Posterior cingulate gyrus (tissue), 11 donors: ENCODE measurements at regions not wholly inside any gene's neighbourhood (a gene's known extent, or its start where the extent isn't known, plus 50 kb on each side); places are given as distances from the start of the nearest gene placed in this dataset.

Experiments used
- DNase-seq, 10 donors: peaks; one replicate each; pipeline versions ENCODE4 v3.0.0 to v3.0.0-alpha.2; 2020 to 2021; ENCODE audit warnings: mixed read lengths in 3 of 10
- intact Hi-C: fragments of 100-400 bp; cut with DNase I; formaldehyde crosslinking; loops from one replicate; pipeline ENCODE4 v1.15.1; 2023

DNA sequence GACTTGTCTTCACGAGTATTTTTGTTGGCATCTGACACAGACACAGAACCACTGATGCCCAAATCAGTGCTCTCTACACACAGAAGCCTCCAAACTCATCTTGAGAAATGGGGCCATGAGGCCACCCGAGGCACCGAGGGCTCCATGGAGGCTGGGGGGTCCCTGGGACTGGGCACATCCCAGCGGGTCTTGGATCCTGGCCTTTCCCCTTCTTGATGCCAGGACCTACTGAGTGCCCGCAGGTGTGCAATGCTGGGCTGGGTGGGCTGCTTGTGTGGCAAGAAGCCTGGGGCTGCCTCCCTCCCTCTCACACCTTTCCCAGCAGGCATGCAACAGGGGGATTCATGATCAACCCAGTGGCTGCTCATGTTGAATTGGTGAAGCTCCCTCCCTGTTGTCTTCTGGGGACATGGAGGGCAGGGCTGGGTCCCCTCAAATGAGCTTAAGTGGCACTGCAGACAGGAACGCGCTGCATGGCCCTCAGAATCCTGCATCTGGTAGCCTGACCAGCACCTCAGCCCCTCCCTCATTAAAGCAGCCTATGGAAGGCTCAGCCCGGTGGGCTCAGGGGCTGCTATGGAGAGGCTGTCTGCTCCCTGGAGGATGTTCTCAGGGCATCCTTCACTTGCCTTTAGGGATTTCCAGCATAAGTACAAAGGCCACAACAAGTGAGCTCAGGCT is 63.7 kb upstream of the SIMC1 start:
- DNase-seq: no peak
- intact Hi-C loops: no loop called here

DNA sequence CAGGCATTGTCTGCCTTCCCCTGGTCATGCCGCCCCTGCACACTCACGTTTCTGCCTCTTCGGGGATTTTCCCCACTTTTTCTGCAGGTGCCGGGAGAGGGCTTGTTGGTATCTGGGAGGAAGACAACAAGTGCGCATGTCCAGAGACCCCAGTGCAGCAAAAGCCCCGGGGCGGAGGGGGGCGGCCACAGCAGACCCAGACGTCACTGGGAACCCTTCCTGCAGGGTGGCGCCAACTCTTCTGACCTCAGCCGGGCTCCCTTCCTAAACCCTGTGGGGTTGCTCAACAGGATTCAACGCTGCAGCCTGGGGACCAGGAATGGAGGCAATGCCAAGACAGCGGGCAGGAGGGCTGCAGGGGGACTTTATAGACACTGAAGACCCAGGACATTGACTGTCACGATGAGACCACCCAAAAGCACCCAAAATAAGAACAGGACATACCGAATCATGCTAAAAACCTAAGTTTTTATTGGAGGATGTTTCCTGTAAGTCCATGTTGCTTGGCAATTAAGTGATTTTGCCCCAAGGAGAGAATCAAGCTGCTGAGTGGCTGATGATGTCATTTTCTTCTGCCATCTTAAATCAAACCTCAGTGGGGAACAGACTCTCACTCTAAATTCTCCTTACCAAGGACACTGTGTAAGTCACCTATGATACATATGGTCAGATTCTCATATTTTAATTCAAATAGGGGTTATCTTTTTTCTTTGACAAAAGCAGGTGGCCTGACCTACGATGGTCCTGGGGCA is 62.9 kb upstream of the SIMC1 start:
- intact Hi-C loops: no loop called here
- no peak for DNase-seq

DNA sequence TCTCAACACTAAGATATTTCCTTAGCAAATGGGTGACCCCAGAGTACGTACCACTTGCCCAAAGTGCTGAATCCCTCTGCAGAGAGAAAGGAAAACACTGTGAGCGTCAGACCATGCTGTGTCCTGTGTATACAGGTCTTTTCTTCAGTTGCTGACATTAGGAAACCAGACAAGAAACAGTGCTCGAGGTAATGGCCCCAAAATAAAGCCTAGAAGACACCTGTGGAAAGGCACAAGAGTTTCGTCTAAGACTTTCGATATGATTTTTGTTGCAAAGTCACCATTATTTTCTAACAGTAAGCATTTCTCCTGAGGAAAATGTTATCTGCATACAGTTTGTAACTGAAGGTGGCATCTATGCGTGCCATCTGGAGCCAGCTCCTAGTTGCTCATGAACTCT is 62.0 kb upstream of the SIMC1 start:
- no peak for DNase-seq
- intact Hi-C loops: no loop called here

DNA sequence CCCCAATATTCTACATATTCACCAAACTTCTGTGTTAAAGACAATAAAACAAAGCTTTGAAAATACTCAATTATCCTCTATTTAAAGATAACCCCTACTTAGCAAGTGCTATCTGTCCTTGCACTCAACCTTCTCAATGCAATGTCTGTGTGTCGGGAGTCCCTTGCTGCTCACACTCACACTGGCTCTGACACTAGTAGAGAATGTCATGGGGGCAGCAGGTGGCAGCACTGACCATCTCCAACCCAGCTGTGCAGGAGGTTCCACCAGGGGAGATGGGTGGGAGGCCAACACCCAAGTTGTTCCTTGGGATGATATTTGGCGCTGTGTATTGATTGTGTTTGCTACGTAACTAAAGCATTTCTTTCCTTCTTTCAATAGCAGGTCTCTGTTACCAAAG is 59.4 kb upstream of the SIMC1 start:
- intact Hi-C loops: no loop called here

DNA sequence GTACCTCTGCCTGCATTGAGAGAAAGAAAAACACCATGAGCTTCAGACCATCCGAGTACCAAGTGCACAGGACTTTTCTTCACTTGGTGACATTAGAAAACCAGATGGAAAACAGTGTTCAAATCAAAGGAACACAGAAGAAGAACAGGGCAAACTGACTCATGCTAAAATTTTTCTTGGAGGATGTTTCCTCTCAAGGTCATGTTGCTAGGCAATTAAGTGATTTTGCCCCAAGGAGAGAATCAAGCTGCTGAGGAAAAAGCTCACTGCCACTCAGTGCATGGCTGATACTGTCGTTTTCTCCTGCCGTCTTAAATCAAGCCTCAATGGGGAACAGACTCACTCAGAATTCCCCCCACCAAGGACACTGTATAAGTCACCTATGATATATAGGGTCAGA is 57.9 kb upstream of the SIMC1 start:
- DNase-seq: no peak
- intact Hi-C loops: no loop called here

More for the DNA sequence above, 59.4 kb upstream of the SIMC1 start:
- no peak for DNase-seq

DNA sequence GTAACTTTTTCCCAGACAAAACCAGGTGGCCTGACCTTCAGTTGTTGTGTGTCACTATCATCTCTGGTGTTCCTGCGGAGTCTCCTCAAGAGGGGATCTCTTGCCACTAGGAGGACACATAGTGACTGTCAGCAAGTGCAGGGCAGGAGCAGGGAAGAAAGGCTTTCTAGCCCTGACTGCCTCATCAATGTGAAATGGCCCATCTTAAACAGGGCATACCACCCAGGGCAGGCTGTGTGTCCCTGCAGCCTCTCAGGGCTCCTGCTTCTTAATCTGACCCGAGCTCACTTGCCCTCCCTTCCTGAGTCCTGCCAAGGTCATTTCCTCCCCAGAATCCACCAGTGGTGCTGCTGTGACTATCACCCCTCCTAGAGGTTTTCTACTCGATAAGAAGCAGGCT is 57.4 kb upstream of the SIMC1 start:
- intact Hi-C loops: no loop called here
- DNase-seq: no peak

DNA sequence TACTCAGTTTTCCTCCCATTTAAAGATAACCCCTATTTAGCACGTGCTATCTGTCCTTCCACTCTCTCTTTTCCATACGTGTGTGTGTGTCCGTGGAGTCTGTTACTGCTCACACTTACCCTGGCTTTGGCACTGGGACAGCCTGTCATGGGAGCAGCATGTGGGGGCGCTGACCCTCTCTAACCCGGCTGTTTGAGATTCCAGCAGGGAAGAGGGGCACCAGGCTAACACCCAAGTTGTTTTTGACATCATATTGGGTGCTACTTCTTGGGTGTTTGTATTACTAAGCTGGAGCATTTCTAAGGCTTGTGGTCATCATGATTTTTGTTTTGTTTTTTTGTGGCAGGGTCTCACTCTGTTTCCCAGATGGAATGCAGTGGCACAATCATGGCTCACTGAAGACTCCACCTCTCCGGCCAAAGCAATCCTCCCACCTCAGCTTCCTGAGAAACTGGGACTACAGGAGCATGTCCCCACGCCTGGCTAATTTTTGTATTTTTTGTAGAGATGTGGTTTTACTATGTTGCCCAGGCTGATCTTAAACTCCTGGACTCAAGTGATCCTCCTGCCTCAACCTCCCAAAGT is 56.9 kb upstream of the SIMC1 start:
- no peak for DNase-seq
- intact Hi-C loops: no loop called here

DNA sequence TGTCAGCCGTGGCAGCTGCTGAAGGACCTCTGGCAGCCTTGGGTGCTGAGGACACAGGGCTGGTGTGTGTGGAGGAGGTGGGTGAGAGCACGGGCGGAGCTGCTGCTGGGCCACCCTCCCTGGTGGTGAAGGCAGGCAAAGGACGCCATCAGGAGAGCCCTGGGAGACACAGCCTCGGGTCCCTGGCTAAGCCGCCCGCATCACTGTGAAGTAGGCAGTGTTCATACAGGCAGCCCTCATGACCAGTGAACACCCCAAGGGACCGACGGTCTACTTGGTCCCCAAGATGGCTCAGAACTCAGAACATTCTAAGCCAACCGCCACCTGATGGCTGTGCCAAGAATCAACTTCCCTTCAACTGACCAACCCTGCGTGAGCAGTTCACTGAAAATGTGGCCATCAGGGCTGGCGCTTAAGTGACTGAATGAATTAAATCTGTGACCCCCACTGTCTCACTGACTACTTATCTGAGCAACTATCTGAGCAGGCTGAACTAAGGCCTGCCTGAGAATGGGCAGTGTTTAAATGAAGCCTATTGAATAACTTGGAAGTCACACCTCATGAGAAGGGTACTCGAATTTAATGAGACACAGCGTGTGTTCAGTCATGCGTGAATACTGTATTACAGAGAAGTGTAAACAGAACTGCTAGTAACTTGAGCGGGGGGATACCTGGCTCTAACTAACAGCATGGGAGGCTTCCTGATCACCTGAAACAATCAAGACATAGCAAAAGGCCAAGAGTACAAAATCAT is 54.7 kb upstream of the SIMC1 start:
- no peak for DNase-seq
- intact Hi-C loops: no loop called here

DNA sequence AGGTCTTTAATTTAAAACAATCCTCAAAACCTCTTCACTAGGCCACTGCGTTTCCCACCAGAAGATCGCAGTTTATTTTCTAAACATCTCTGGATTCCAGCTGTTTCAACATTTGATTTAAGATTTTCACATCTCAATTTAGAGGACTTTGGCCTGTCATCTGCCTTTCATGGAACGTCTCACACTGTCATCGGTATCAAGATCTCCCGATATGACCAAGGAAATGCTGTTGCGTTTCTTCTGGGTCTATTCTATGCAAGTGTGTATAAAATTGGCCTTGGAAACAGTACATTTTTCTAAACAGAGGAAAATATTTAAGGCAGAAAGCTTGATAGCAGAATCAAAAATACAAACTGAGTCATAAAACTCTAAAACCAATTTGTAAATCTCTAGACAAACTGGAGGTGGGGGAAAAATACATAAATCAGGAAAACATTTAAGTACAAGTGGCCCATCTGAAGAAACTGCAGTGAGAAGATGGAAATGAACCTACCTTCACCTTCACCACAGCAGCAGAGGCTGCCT is 53.6 kb upstream of the SIMC1 start:
- intact Hi-C loops: no loop called here
- no peak for DNase-seq

DNA sequence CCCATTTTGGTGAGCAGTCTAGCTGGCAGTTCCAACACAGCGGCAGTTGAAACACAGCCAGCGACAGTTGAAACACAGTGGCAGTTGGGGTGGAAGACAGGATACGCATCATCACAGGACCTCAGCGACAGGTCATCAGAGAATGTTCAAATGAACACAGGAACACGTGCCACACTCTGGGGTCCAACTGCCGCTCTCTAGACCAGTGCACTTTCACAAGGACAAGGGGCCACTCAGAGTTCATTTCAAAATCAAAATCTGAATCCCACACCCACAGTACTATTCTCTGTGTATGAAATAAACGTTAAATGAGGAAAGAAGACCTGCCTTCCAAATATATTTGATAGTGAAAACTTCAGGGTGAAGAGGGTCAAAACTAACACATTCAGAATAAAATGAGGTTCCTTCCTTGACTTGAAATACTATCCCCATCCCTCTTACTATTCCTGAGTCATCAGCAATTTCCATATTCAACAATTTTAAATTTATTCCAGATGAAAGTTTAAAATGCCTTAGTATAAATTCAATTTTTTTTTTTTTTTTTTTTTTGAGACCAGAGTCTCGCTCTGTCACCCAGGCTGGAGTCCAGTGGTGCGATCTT is 53.0 kb upstream of the SIMC1 start:
- DNase-seq: no peak
- intact Hi-C loops: no loop called here

DNA sequence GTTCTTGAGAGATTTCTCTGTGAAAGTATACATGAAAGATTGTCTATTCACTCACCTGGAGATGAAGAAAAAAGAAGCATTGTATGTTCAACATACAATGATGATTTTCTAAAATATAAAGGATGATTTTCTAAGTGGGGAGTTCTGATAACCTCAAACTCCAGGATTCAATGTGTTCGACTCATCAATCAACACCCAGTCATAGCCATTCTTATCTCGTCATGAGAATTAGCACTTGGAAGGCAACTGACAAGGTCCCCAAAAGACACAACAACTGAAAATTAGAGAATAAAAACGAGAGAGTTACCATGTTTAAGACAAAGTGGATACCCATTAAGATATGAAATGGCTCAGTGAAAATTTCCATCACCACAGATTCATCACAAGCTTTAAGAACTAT is 52.1 kb upstream of the SIMC1 start:
- DNase-seq: no peak
- intact Hi-C loops: no loop called here

DNA sequence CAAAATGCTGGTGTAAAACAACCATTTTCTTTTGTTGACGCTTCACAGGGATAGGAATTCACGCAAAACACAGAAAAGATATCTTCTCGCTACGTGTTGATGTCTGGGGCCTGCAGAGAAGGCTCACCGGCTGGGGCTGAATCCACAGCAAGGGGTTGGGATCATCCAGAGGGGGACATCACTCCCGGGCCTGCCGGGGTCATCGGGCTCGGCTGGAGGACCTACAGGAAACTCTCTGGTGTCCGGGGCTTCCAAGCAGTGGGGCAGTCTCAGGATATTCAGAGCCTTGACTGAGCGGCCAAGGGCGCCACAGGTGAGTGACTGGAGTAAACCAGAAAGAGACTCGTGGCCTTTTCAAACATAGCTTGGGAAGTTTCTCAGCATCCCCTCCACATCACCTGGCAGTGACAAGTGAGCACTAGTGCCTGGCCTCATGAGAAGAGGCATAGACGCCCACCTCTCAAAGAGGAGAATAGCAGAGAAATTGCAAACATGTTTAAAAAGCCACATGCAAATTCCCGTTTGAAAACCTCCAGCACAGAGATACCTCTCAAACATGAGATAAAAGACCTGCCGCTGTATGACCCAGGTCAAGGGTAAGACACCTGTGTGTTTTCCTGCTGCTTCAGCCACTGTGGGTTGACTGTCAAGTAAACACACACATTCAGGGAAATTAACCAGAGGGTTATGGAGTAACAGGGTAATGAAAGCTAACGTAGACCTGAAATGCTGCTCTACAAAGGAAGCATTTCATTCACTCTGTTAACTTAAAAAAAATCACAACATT is 50.8 kb upstream of the SIMC1 start:
- DNase-seq: no peak
- intact Hi-C loops: no loop called here

DNA sequence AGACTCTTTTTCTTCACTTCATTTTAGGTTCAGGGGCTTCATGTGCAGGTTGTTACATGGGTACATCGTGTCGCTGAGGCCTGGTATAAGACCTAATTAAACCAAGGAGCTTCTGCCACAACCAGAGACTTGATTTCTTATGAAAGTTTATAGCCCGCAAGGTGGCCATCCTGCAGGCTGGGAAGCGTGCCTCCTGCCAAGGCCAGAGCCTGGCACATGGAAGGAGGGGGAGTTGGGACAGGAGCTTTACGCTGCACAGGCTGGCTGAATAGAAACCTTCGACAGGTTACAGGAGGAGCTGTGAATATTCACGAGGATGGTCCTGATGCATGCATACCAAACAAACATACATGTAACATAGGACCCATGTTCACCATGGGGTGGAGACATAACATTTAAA is 50.1 kb upstream of the SIMC1 start:
- DNase-seq: no peak
- intact Hi-C loops: no loop called here
